ENCODE measurements at regions not wholly inside any gene's neighbourhood (a gene's known extent, or its start where the extent isn't known, plus 50 kb on each side); places are given as distances from the start of the nearest gene placed in this dataset.

DNA sequence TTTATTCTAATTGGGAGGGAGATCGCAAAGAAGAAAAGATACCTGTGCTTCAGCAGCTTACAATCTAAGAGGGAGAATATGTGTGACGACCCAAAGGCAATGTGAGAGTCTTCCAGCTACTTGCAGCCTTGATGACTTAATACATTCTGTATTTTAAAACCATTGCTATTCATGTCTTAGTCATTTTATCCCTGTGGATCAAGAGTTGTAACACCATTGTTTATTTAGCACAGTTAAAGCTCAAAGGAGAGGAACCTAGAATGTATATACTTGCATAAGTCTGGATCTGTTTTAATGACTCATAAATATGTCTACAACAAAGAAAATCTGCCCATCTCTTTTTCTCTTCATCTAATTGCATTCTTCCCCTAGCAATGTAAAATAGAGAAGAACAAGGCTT, 117.9 kb upstream of the DLX6 start:
- TF ChIP-seq, protein P1, sequence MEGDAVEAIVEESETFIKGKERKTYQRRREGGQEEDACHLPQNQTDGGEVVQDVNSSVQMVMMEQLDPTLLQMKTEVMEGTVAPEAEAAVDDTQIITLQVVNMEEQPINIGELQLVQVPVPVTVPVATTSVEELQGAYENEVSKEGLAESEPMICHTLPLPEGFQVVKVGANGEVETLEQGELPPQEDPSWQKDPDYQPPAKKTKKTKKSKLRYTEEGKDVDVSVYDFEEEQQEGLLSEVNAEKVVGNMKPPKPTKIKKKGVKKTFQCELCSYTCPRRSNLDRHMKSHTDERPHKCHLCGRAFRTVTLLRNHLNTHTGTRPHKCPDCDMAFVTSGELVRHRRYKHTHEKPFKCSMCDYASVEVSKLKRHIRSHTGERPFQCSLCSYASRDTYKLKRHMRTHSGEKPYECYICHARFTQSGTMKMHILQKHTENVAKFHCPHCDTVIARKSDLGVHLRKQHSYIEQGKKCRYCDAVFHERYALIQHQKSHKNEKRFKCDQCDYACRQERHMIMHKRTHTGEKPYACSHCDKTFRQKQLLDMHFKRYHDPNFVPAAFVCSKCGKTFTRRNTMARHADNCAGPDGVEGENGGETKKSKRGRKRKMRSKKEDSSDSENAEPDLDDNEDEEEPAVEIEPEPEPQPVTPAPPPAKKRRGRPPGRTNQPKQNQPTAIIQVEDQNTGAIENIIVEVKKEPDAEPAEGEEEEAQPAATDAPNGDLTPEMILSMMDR (IDR thresholded peaks at IDR 0.05; ENCODE audit: low read depth, low read length, missing control alignments) = no peak
- no peak for DNase-seq (ENCODE audit: low read depth)
- H3K4me3 ChIP-seq (ENCODE audit: low read depth, low read length) = no peak overlapping the region

DNA sequence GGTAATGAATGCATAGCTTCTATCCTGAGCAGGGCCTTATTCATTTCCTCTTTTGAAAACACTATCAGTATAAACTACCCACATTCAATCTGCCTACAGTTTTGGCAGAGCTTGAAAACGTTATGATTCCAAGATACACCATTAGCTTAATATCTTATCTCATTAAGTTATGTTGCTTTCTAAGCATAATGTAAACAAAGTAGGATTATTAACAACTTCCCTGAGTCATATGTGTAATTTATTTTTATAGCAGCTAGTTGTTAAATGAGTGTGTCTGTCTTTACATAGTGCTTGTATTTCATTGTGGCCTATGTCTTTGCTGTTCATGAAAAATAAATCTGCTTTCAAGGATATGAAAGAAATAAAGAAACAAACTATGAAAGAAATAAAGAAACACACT, 106.2 kb upstream of the DLX6 start:
- TF ChIP-seq, protein P1 (IDR thresholded peaks at IDR 0.05; ENCODE audit: low read depth, low read length, missing control alignments) = no peak
- DNase-seq (ENCODE audit: low read depth) = no peak
- no peak overlapping the region for H3K4me3 ChIP-seq (ENCODE audit: low read depth, low read length)

DNA sequence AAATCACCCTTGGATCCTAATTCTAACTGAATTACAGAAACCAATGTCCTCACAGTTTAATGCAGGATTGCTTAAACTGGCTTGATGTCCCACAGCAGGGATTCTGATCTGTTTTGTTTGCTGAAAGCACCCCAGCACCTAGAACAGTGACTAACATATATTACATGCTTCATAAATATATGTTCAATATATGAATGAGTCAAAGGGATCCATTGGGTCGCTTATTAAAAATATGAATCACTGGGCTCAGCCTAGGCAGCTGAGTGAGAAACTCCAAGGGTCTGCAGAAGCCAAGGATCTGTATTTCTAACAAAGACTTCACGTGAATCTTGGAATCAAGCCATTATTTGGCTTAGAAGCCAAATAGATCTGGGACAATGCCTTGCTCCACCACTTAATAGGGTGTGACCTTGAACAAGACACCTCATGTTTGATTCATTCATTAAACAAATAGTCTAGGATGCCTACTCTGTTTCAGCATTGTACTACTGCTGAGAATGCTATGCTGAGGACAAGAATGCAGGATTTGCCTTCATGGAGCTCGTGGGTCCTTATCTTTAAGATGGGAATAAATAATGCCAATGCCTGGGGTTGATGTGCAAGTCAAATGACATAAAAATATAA, 103.4 kb upstream of the DLX6 start:
- TF ChIP-seq, protein P1 (IDR thresholded peaks at IDR 0.05; ENCODE audit: low read depth, low read length, missing control alignments) = no peak
- DNase-seq (ENCODE audit: low read depth) = no peak
- no peak overlapping the region for H3K4me3 ChIP-seq (ENCODE audit: low read depth, low read length)

DNA sequence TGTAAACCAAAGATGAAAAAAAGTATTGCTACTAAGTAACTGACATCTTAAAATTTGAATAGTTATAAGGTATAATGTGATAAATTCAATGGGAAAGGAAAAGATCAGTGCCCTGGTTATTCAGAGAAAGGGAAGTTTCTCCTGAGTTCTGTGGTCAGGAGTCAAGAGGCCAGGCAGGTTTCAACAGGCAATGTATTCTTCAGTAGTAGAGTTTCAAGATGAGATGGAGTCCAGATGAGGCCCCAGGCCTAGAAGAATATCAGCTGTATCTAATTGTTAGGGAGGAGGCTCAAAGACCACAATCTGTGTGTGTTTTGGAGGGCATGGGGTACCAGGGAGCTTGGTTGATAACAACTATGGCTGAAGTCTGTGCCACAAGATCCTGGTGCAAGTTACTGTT, 101.4 kb upstream of the DLX6 start:
- no peak for DNase-seq (ENCODE audit: low read depth)
- TF ChIP-seq, protein P1 (IDR thresholded peaks at IDR 0.05; ENCODE audit: low read depth, low read length, missing control alignments) = no peak
- H3K4me3 ChIP-seq (ENCODE audit: low read depth, low read length) = no peak overlapping the region

DNA sequence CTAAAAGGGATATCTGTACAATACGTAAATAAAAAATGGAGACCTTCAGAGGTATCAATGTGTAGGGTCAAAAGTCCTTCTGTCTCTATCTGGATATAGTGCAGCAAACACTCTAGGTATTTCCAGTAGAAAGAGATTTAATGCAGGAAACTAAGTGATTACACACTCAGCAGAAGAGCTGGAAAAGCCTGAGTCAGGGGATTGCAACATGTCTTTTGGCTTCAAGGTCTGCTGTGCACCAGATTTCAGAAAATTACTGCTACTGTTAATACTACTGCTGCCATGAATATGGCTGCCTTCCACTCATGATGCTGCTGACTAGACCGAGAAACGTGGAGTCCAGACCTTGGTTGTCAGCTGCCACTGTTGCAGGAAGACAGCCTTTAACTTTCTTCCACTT, 94.9 kb upstream of the DLX6 start:
- H3K4me3 ChIP-seq (ENCODE audit: low read depth, low read length) = no peak overlapping the region
- TF ChIP-seq, protein P1 (IDR thresholded peaks at IDR 0.05; ENCODE audit: low read depth, low read length, missing control alignments) = no peak
- no peak for DNase-seq (ENCODE audit: low read depth)

DNA sequence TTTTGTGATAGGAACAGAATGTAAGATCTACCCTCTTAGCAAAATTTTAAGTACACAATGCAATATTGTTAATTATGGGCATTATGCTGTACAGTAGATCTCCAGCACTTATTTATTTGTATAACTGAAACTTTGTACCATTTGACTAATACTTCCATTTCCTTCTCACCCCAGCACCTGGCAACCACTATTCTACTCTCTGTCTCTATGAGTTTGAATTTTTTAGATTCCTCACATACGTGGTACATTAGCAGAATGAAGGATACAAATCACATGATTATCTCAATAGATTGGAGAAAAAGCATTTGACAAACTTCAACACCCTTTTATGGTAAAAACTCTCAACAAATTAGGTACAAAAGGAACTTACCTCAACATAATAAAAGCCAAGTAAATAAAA, 90.3 kb upstream of the DLX6 start:
- TF ChIP-seq, protein P1 (IDR thresholded peaks at IDR 0.05; ENCODE audit: low read depth, low read length, missing control alignments) = no peak
- no peak overlapping the region for H3K4me3 ChIP-seq (ENCODE audit: low read depth, low read length)
- DNase-seq (ENCODE audit: low read depth) = no peak

DNA sequence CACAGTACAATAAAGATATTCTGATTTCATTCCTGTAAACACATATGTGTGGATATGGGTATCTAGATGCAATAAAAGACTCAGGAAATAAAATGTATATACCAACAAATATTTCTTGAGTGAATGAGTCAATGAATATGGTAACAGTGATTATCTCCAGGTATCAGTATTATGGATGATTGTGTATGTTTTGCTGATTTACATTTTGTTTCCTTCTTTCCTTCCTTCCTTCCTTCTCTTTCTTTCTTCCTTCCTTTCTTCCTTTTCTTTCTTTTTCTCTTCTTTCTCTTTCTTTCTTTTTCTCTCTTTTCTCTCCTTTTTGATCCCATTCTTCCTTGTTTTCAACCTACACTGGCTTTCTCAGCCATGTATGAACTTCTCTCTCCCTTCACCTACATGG, 85.3 kb upstream of the DLX6 start:
- H3K4me3 ChIP-seq (ENCODE audit: low read depth, low read length) = no peak overlapping the region
- no peak for DNase-seq (ENCODE audit: low read depth)
- TF ChIP-seq, protein P1 (IDR thresholded peaks at IDR 0.05; ENCODE audit: low read depth, low read length, missing control alignments) = no peak
